ENCODE measurements at regions not wholly inside any gene's neighbourhood (a gene's known extent, or its start where the extent isn't known, plus 50 kb on each side); places are given as distances from the start of the nearest gene placed in this dataset.

DNA sequence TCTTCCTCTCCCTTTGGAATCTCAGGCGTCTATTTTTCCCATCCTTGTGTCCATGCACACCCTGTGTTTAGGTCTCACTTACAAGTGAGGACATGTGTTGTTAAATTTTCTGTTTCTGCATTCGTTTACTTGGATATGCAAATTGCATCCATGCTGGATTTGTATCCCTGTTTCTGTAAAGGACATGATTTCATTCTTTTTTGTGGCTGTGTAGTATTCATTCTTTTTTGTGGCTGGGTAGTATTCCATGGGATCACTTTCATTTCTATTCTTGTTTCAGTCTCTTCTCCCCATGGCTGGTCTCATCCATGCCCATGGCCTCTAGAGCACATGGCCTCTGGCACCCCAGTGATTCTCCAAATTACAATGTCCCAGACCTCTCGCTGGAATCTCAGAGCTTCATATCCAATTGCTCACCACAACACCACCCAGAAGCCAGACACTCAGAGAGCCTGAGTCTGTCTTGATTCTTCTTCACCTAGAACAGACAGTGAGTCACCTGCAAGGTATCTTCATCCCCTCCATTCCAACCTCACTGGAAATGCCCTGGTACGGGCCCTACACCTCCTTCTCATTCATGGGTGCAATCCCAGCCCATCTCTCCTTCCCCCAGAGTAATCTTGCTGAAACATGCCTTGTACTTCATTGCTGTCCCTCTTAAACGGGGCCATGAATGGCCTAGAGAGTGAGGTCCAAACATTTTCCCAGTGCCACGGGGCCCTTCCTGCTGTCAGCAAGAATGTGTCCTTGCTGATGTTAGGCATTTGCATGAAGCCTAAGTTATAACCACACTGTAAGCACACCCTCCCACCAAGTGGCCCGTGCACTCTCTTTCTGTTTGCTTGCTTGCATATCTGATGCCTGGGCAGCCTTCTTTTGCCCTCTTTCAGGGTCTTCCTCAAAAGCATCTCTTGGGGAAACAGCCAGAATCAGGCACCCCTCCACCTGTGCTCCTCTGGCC lies 476.2 kb upstream of the TSHZ3 start:
- TF ChIP-seq, protein P1, sequence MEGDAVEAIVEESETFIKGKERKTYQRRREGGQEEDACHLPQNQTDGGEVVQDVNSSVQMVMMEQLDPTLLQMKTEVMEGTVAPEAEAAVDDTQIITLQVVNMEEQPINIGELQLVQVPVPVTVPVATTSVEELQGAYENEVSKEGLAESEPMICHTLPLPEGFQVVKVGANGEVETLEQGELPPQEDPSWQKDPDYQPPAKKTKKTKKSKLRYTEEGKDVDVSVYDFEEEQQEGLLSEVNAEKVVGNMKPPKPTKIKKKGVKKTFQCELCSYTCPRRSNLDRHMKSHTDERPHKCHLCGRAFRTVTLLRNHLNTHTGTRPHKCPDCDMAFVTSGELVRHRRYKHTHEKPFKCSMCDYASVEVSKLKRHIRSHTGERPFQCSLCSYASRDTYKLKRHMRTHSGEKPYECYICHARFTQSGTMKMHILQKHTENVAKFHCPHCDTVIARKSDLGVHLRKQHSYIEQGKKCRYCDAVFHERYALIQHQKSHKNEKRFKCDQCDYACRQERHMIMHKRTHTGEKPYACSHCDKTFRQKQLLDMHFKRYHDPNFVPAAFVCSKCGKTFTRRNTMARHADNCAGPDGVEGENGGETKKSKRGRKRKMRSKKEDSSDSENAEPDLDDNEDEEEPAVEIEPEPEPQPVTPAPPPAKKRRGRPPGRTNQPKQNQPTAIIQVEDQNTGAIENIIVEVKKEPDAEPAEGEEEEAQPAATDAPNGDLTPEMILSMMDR (IDR thresholded peaks at IDR 0.05; ENCODE audit: low read depth, low read length) = no peak
- TF ChIP-seq EZH2phosphoT487 (IDR thresholded peaks at IDR 0.05; ENCODE audit: low read depth) = no peak

All from OCI-LY3 (cell line).